DMS153 treated with DMSO at 0.1 percent for 48 hours (cell line): ENCODE measurements at regions not wholly inside any gene's neighbourhood (a gene's known extent, or its start where the extent isn't known, plus 50 kb on each side); places are given as distances from the start of the nearest gene placed in this dataset.

ENCODE experiments used
- DNase-seq: peaks from one replicate; lab custom pipeline; 2025; ENCODE audit not compliant: unreplicated experiment; lab: John Stamatoyannopoulos, UW

GRCh38 chr9:81490605-81491331 lies 198.6 kb downstream of the TLE1 start:
- DNase-seq, result no peak

- no peak for DNase-seq
Measured at GRCh38 chr9:81489046-81489445, 200.3 kb downstream of the TLE1 start.

GRCh38 chr9:81480828-81481604 lies 208.3 kb downstream of the TLE1 start:
- DNase-seq, result no peak

- no peak for DNase-seq
Measured at GRCh38 chr9:81479573-81479972, 209.8 kb downstream of the TLE1 start.

GRCh38 chr9:81477669-81478068 lies 211.7 kb downstream of the TLE1 start:
- DNase-seq, result no peak

GRCh38 chr9:81476813-81477490 lies 212.4 kb downstream of the TLE1 start:
- DNase-seq, result no peak

- DNase-seq, result no peak
Measured at GRCh38 chr9:81474792-81475191, 214.6 kb downstream of the TLE1 start.

GRCh38 chr9:81474125-81474524 lies 215.2 kb downstream of the TLE1 start:
- DNase-seq, result no peak

GRCh38 chr9:81473708-81474107 lies 215.6 kb downstream of the TLE1 start:
- no peak for DNase-seq

- no peak for DNase-seq
Measured at GRCh38 chr9:81473206-81473605, 216.1 kb downstream of the TLE1 start.

GRCh38 chr9:81472701-81473100 lies 216.6 kb downstream of the TLE1 start:
- DNase-seq, result no peak

- no peak for DNase-seq
Measured at GRCh38 chr9:81470864-81471263, 218.5 kb downstream of the TLE1 start.

- no peak for DNase-seq
Measured at GRCh38 chr9:81468084-81468595, 221.2 kb downstream of the TLE1 start.

GRCh38 chr9:81466981-81467380 lies 222.4 kb downstream of the TLE1 start:
- DNase-seq, result no peak

- DNase-seq, result no peak
Measured at GRCh38 chr9:81465468-81466011, 223.8 kb downstream of the TLE1 start.

GRCh38 chr9:81462801-81463200 lies 226.5 kb downstream of the TLE1 start:
- DNase-seq, result no peak

GRCh38 chr9:81461196-81461595 lies 228.2 kb downstream of the TLE1 start:
- no peak for DNase-seq

- DNase-seq, result no peak
Measured at GRCh38 chr9:81460693-81461092, 228.7 kb downstream of the TLE1 start.

GRCh38 chr9:81459591-81459990 lies 229.8 kb downstream of the TLE1 start:
- no peak for DNase-seq

- no peak for DNase-seq
Measured at GRCh38 chr9:81456431-81457006, 232.8 kb downstream of the TLE1 start.
